Esophagus squamous epithelium (tissue), 4 donors: ENCODE measurements at regions not wholly inside any gene's neighbourhood (a gene's known extent, or its start where the extent isn't known, plus 50 kb on each side); places are given as distances from the start of the nearest gene placed in this dataset.

Source experiments
- POLR2A ChIP-seq, 4 donors: fragments of 450-650 bp; IDR thresholded peaks; one replicate each; pipeline ENCODE4 v1.6.1; 2017; ENCODE audit warnings: antibody characterized with exemption in 4 of 4, mild to moderate bottlenecking in 4 of 4, moderate library complexity in 3 of 4
- TF ChIP-seq, protein P1 (sequence below), 6 experiments: fragments of 450-650 bp in 4 of 6; fragments of 200-600 bp in 2 of 6; sonication (generic) in 2 of 6; IDR thresholded peaks; one replicate each; pipeline ENCODE4 v1.5.1; 2016 to 2019; ENCODE audit warnings: antibody characterized with exemption in 6 of 6, mild to moderate bottlenecking in 4 of 6, moderate library complexity in 4 of 6

- no peak for TF ChIP-seq POLR2A (IDR thresholded peaks at IDR 0.05)
- TF ChIP-seq, protein P1, sequence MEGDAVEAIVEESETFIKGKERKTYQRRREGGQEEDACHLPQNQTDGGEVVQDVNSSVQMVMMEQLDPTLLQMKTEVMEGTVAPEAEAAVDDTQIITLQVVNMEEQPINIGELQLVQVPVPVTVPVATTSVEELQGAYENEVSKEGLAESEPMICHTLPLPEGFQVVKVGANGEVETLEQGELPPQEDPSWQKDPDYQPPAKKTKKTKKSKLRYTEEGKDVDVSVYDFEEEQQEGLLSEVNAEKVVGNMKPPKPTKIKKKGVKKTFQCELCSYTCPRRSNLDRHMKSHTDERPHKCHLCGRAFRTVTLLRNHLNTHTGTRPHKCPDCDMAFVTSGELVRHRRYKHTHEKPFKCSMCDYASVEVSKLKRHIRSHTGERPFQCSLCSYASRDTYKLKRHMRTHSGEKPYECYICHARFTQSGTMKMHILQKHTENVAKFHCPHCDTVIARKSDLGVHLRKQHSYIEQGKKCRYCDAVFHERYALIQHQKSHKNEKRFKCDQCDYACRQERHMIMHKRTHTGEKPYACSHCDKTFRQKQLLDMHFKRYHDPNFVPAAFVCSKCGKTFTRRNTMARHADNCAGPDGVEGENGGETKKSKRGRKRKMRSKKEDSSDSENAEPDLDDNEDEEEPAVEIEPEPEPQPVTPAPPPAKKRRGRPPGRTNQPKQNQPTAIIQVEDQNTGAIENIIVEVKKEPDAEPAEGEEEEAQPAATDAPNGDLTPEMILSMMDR (IDR thresholded peaks at IDR 0.05) = no peak
Observed at GRCh38 chr6:22149501-22150367, 147.1 kb downstream of the PRL start.
